A673 (cell line): ENCODE measurements at regions not wholly inside any gene's neighbourhood (a gene's known extent, or its start where the extent isn't known, plus 50 kb on each side); places are given as distances from the start of the nearest gene placed in this dataset.

Experiments used
- BruUV-seq: library from RNA; stranded (reverse); fragments of 400-500 nt; replicated peaks from 2 replicates; lab custom pipeline; 2021; lab: Mats Ljungman, UMichigan
- CTCF ChIA-PET: fragments of 300-600 bp; sonication (Branson Sonifier 250); formaldehyde crosslinking; loops from one replicate; lab custom pipeline; 2022; ENCODE audit warnings: antibody characterized with exemption; lab: Charles Lee
- POLR2A ChIA-PET: fragments of 300-600 bp; sonication (Branson Sonifier 250); formaldehyde crosslinking; loops from one replicate; lab custom pipeline; 2022; ENCODE audit warnings: antibody characterized with exemption; ENCODE audit not compliant: low non-redundant PET; lab: Charles Lee
- DNase-seq: peaks from one replicate; pipeline ENCODE4 v3.0.0-alpha.2; 2015; ENCODE audit warnings: low spot score
- H3K27ac ChIP-seq: fragments of 200-600 bp; sonication (generic); 2 replicates; pipeline ENCODE4 v1.5.1; 2016; ENCODE audit warnings: mixed run types, low read depth, mild to moderate bottlenecking, mixed read lengths, antibody characterized with exemption, low read length; ENCODE audit not compliant: poor library complexity, severe bottlenecking
- H3K27me3 ChIP-seq: fragments of 200-600 bp; sonication (generic); replicated peaks from 2 replicates; pipeline ENCODE4 v1.6.1; 2017; ENCODE audit warnings: mixed run types, low read depth, mild to moderate bottlenecking, mixed read lengths, antibody characterized with exemption, low read length; ENCODE audit not compliant: insufficient read depth, poor library complexity
- H3K36me3 ChIP-seq: fragments of 200-600 bp; sonication (generic); 2 replicates; pipeline ENCODE4 v1.6.1; 2016; ENCODE audit warnings: mixed run types, mild to moderate bottlenecking, mixed read lengths, antibody characterized with exemption, low read length; ENCODE audit not compliant: insufficient read depth, poor library complexity, severe bottlenecking
- H3K4me1 ChIP-seq: fragments of 200-600 bp; sonication (generic); 2 replicates; pipeline ENCODE4 v1.6.1; 2017; ENCODE audit warnings: mixed run types, mild to moderate bottlenecking, mixed read lengths, antibody characterized with exemption, low read length; ENCODE audit not compliant: insufficient read depth, poor library complexity, severe bottlenecking
- H3K4me3 ChIP-seq: fragments of 200-600 bp; sonication (generic); 2 replicates; pipeline ENCODE4 v1.5.1; 2016; ENCODE audit warnings: low read depth, mixed run types, mild to moderate bottlenecking, mixed read lengths, low read length; ENCODE audit not compliant: poor library complexity, severe bottlenecking
- H3K9me3 ChIP-seq: fragments of 200-600 bp; sonication (generic); 2 replicates; pipeline ENCODE4 v1.6.1; 2016; ENCODE audit warnings: mixed run types, low read depth, mild to moderate bottlenecking, mixed read lengths, antibody characterized with exemption, low read length; ENCODE audit not compliant: poor library complexity, severe bottlenecking
- CTCF ChIP-seq: fragments of 300-800, 200-600 bp; sonication (generic); conservative IDR thresholded peaks from 2 replicates; pipeline ENCODE4 v1.5.1; 2017; ENCODE audit warnings: low read depth, mild to moderate bottlenecking, antibody characterized with exemption, low read length, moderate library complexity, mixed read lengths
- EZH2 ChIP-seq: fragments of 200-600 bp; sonication (generic); IDR thresholded peaks from 2 replicates; pipeline ENCODE4 v1.6.1; 2017; ENCODE audit warnings: borderline replicate concordance, low read depth, mild to moderate bottlenecking, mixed read lengths, antibody characterized with exemption, low read length; ENCODE audit not compliant: poor library complexity, severe bottlenecking
- intact Hi-C: fragments of 100-400 bp; cut with micrococcal nuclease; formaldehyde crosslinking; loops from one replicate; pipeline ENCODE4 v1.10.0; 2022; ENCODE audit not compliant: unreplicated experiment

GRCh38 chr9:21670374-21670773 lies 132.1 kb upstream of the MTAP start:
- ChIA-PET CTCF (no interaction called here), POLR2A (no interaction called here)
- no peak overlapping the region for H3K27ac ChIP-seq
- H3K9me3 ChIP-seq = no peaks in the 10 kb centered on the region
- no peaks in the 10 kb centered on the region for H3K4me1 ChIP-seq
- H3K27me3 ChIP-seq = peaks cover 2% of the 10 kb centered on the region
- intact Hi-C loops = no loop called here
- H3K4me3 ChIP-seq = no peak overlapping the region
- no TSS peak for BruUV-seq
- H3K36me3 ChIP-seq = no peaks in the 10 kb centered on the region
- TF ChIP-seq EZH2 = no peak
- TF ChIP-seq CTCF = no peak
- no peak for DNase-seq

- Histone ChIP-seq H3K36me3 (no peaks in the 10 kb centered on the region), H3K27me3 (peaks cover 2% of the 10 kb centered on the region), H3K4me1 (no peaks in the 10 kb centered on the region), H3K27ac (no peak overlapping the region), H3K4me3 (no peak overlapping the region), H3K9me3 (no peaks in the 10 kb centered on the region)
- TF ChIP-seq CTCF = no peak
- no peak for TF ChIP-seq EZH2
- no peak for DNase-seq
- CTCF ChIA-PET = no interaction called here
- no TSS peak for BruUV-seq
- POLR2A ChIA-PET = no interaction called here
- intact Hi-C loops = no loop called here
Observed at GRCh38 chr9:21672140-21672539, 130.3 kb upstream of the MTAP start.

GRCh38 chr9:21672761-21673160 lies 129.7 kb upstream of the MTAP start:
- TF ChIP-seq CTCF = no peak
- TF ChIP-seq EZH2 = no peak
- Histone ChIP-seq H3K27me3 (peaks cover 2% of the 10 kb centered on the region), H3K36me3 (no peaks in the 10 kb centered on the region), H3K4me1 (no peaks in the 10 kb centered on the region), H3K9me3 (no peaks in the 10 kb centered on the region), H3K4me3 (no peak overlapping the region), H3K27ac (no peak overlapping the region)
- intact Hi-C loops = no loop called here
- ChIA-PET POLR2A (no interaction called here), CTCF (no interaction called here)
- no TSS peak for BruUV-seq
- no peak for DNase-seq
